Body of pancreas (tissue), 4 donors: ENCODE measurements at regions not wholly inside any gene's neighbourhood (a gene's known extent, or its start where the extent isn't known, plus 50 kb on each side); places are given as distances from the start of the nearest gene placed in this dataset.

ENCODE experiments used
- POLR2A ChIP-seq, 3 donors: fragments of 450-650 bp; IDR thresholded peaks; one replicate each; pipeline ENCODE4 v1.6.1; 2016; ENCODE audit warnings: antibody characterized with exemption in 3 of 3, mild to moderate bottlenecking in 2 of 3
- TF ChIP-seq, protein P1 (sequence below), 7 experiments: fragments of 450-650 bp in 4 of 7; fragments of 200-600 bp in 3 of 7; sonication (generic) in 3 of 7; IDR thresholded peaks; one replicate each; pipeline ENCODE4 v1.5.1; 2016 to 2019; ENCODE audit warnings: antibody characterized with exemption in 7 of 7

DNA sequence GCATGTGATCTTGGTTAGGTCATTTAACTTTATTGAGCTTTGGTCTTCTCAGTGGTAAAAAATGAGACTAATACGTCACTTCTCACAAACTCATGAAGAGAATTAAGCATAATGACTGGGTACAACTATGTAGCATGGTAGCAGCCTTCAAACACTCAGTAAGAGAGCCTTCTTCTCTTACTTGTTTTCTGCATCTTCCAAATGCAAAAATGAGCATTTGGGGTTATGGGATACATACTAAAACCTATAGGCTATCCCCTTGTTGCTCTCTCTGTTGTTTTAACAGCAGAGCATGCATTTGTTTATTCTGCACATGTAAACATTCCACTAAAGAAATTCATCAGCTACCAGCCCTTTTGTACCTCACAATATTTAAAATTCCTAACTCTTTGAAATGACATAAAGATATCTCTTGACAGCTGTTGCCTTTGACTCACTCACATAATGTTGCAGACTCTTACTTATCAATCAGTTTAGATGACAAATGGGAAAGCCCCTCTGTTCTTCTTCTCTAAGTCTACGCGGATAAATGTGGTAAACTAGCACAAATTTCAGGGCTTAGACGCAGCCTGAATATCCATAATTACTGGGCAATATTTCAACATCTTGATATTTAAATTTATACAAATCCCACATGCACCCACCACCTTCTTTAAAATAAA is 327.3 kb upstream of the SATB1 start:
- TF ChIP-seq, protein P1, sequence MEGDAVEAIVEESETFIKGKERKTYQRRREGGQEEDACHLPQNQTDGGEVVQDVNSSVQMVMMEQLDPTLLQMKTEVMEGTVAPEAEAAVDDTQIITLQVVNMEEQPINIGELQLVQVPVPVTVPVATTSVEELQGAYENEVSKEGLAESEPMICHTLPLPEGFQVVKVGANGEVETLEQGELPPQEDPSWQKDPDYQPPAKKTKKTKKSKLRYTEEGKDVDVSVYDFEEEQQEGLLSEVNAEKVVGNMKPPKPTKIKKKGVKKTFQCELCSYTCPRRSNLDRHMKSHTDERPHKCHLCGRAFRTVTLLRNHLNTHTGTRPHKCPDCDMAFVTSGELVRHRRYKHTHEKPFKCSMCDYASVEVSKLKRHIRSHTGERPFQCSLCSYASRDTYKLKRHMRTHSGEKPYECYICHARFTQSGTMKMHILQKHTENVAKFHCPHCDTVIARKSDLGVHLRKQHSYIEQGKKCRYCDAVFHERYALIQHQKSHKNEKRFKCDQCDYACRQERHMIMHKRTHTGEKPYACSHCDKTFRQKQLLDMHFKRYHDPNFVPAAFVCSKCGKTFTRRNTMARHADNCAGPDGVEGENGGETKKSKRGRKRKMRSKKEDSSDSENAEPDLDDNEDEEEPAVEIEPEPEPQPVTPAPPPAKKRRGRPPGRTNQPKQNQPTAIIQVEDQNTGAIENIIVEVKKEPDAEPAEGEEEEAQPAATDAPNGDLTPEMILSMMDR (IDR thresholded peaks at IDR 0.05), result no peak
- TF ChIP-seq POLR2A (IDR thresholded peaks at IDR 0.05), result no peak
